Fibroblast of skin of scalp (primary cell): ENCODE measurements at regions not wholly inside any gene's neighbourhood (a gene's known extent, or its start where the extent isn't known, plus 50 kb on each side); places are given as distances from the start of the nearest gene placed in this dataset.

Experiments used
- DNase-seq: peaks from one replicate; pipeline ENCODE4 v3.0.0-alpha.2; 2013

GRCh38 chr1:30263405-30263804 is 460.0 kb downstream of the MATN1 start:
- DNase-seq: no peak

GRCh38 chr1:30262158-30262557 is 461.2 kb downstream of the MATN1 start:
- DNase-seq: no peak

- DNase-seq: no peak
Measured at GRCh38 chr1:30260318-30260717, 463.1 kb downstream of the MATN1 start.

GRCh38 chr1:30259631-30260030 is 463.8 kb downstream of the MATN1 start:
- DNase-seq: no peak

GRCh38 chr1:30258876-30259275 is 464.5 kb downstream of the MATN1 start:
- DNase-seq: no peak

GRCh38 chr1:30258471-30258870 is 464.9 kb downstream of the MATN1 start:
- DNase-seq: no peak

GRCh38 chr1:30257742-30258380 is 465.5 kb downstream of the MATN1 start:
- DNase-seq: no peak

GRCh38 chr1:30257322-30257721 is 466.1 kb downstream of the MATN1 start:
- DNase-seq: no peak

- DNase-seq: no peak
Measured at GRCh38 chr1:30256911-30257310, 466.5 kb downstream of the MATN1 start.

GRCh38 chr1:30255111-30255724 is 468.2 kb downstream of the MATN1 start:
- no peak for DNase-seq

- peak; percentile 51 for DNase-seq
Measured at GRCh38 chr1:30253807-30254440, 469.5 kb downstream of the MATN1 start.

GRCh38 chr1:30253361-30253760 is 470.0 kb downstream of the MATN1 start:
- DNase-seq: no peak

- no peak for DNase-seq
Measured at GRCh38 chr1:30250984-30251850, 472.2 kb downstream of the MATN1 start.

GRCh38 chr1:30250338-30250983 is 472.9 kb downstream of the MATN1 start:
- DNase-seq: no peak

- no peak for DNase-seq
Measured at GRCh38 chr1:30249446-30250337, 473.7 kb downstream of the MATN1 start.

- no peak for DNase-seq
Measured at GRCh38 chr1:30248774-30249173, 474.6 kb downstream of the MATN1 start.

- DNase-seq: no peak
Measured at GRCh38 chr1:30248373-30248772, 475.0 kb downstream of the MATN1 start.

GRCh38 chr1:30244801-30245200 is 478.6 kb downstream of the MATN1 start:
- no peak for DNase-seq

- DNase-seq: no peak
Measured at GRCh38 chr1:30242722-30243457, 480.5 kb downstream of the MATN1 start.

- no peak for DNase-seq
Measured at GRCh38 chr1:30242168-30242567, 481.2 kb downstream of the MATN1 start.

- no peak for DNase-seq
Measured at GRCh38 chr1:30241681-30242080, 481.7 kb downstream of the MATN1 start.
